ENCODE measurements at regions not wholly inside any gene's neighbourhood (a gene's known extent, or its start where the extent isn't known, plus 50 kb on each side); places are given as distances from the start of the nearest gene placed in this dataset.

DNA sequence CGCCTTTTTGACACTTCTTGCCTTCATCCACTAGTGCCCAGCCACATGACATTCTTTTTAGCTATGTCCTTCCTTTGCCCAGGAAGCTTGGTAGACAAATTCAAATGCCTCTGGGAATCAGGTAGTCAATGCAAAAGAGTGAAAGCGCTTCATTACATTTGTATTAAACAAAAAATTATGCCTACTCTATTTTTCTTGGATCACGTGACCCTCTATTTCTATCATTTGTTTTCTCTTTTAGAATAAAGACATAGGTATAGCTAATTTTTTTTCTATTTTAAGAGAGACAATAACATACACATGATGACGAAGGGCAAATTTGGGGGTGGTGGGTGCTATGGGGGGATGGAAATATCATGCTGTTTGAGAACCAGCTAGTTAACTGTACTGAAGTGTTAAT is 384.8 kb downstream of the C3orf38 start:
- TF ChIP-seq POLR2A (IDR thresholded peaks at IDR 0.05) (no peak), EP300 (IDR thresholded peaks at IDR 0.05) (no peak), POLR2AphosphoS5 (IDR thresholded peaks at IDR 0.05) (no peak)
- TF ChIP-seq, protein P1, sequence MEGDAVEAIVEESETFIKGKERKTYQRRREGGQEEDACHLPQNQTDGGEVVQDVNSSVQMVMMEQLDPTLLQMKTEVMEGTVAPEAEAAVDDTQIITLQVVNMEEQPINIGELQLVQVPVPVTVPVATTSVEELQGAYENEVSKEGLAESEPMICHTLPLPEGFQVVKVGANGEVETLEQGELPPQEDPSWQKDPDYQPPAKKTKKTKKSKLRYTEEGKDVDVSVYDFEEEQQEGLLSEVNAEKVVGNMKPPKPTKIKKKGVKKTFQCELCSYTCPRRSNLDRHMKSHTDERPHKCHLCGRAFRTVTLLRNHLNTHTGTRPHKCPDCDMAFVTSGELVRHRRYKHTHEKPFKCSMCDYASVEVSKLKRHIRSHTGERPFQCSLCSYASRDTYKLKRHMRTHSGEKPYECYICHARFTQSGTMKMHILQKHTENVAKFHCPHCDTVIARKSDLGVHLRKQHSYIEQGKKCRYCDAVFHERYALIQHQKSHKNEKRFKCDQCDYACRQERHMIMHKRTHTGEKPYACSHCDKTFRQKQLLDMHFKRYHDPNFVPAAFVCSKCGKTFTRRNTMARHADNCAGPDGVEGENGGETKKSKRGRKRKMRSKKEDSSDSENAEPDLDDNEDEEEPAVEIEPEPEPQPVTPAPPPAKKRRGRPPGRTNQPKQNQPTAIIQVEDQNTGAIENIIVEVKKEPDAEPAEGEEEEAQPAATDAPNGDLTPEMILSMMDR (IDR thresholded peaks at IDR 0.05) = no peak

Measured in upper lobe of left lung (tissue), 4 donors.